Epithelial cell of proximal tubule (primary cell): ENCODE measurements at regions not wholly inside any gene's neighbourhood (a gene's known extent, or its start where the extent isn't known, plus 50 kb on each side); places are given as distances from the start of the nearest gene placed in this dataset.
"Not testable (repeated sequence)": the region's sequence is repeated elsewhere in the genome, so short reads cannot be mapped to it uniquely, and the experiment has no call there.

ENCODE experiments used
- DNase-seq: peaks from one replicate; pipeline ENCODE4 v3.0.0-alpha.2; 2011; ENCODE audit warnings: low read depth
- H3K4me3 ChIP-seq: 2 replicates; pipeline ENCODE4 v1.5.1; 2011; ENCODE audit warnings: low read depth, mild to moderate bottlenecking, low read length
- TF ChIP-seq, protein P1 (sequence below): conservative IDR thresholded peaks from 2 replicates; pipeline ENCODE4 v1.5.1; 2012; ENCODE audit warnings: low read depth, mild to moderate bottlenecking, low read length

DNA sequence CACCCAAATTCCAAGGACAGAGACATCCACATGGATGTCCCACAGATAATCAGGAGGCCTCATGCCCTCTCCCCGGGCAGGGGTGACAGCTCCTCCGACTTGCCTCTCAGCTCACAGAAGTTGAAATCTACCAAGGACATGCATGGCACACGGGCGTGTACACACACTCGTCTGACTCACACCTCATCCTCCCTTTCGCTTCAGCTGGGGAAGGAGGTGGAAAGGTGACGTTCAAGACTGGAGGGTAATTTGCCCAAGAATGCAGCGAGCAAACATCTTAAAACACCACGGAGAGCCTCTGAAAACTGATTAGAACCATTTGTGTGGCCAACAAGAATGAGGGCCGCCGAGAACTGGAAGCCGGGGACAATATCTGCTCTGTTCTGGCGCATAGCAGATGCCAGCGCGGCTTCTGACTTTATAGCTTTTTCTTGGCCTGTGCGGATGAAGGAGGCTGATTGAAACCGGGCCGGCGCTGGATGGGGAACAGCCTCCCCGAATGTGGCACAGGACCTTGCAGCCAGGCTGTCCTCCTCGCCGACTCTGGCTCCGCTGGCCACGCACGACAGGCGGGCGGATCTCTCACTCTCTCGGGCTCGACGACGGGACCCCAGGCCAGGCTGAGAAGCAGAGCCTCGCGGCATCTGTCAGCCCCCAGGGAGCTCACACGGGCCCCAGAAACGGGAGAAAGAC lies 100.9 kb downstream of the C16orf95 start:
- no peak overlapping the region for H3K4me3 ChIP-seq
- no peak for DNase-seq
- TF ChIP-seq, protein P1, sequence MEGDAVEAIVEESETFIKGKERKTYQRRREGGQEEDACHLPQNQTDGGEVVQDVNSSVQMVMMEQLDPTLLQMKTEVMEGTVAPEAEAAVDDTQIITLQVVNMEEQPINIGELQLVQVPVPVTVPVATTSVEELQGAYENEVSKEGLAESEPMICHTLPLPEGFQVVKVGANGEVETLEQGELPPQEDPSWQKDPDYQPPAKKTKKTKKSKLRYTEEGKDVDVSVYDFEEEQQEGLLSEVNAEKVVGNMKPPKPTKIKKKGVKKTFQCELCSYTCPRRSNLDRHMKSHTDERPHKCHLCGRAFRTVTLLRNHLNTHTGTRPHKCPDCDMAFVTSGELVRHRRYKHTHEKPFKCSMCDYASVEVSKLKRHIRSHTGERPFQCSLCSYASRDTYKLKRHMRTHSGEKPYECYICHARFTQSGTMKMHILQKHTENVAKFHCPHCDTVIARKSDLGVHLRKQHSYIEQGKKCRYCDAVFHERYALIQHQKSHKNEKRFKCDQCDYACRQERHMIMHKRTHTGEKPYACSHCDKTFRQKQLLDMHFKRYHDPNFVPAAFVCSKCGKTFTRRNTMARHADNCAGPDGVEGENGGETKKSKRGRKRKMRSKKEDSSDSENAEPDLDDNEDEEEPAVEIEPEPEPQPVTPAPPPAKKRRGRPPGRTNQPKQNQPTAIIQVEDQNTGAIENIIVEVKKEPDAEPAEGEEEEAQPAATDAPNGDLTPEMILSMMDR, result no peak

DNA sequence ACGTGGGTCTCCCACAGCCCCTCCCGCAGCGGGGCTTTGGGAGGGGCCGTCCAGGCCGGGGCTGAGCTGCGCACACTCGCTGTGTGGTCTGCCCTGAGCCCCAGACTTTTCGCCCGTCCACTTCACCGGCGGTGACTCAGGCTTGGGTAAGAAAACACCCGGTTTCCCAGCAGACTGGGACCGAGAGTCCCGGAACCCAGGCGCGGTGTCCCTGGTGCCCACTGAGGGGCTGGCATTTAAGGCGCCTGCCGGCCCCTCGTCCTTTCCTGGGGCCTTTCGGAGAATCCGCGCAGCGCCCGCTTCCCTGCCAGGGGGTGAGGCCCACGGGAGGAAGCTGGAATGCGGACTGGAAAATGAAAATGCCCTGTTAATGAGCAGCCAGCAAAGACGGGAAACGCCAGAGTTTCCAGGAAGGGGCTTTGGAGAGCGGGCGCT lies 100.3 kb downstream of the C16orf95 start:
- no peak overlapping the region for H3K4me3 ChIP-seq
- DNase-seq, result no peak
- TF ChIP-seq, protein P1, result no peak

DNA sequence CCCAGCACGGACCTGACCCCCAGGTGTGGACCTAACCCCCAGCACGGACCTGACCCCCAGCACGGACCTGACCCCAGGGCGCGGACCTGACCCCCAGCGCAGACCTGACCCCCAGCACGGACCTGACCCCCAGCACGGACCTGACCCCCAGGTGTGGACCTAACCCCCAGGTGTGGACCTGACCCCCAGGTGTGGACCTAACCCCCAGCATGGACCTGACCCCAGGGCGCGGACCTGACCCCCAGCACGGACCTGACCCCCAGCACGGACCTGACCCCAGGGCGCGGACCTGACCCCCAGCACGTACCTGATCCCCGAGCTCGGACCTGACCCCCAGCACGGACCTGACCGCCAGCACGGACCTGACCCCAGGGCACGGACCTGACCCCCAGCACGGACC lies 99.4 kb downstream of the C16orf95 start:
- not testable (repeated sequence) for H3K4me3 ChIP-seq, DNase-seq

DNA sequence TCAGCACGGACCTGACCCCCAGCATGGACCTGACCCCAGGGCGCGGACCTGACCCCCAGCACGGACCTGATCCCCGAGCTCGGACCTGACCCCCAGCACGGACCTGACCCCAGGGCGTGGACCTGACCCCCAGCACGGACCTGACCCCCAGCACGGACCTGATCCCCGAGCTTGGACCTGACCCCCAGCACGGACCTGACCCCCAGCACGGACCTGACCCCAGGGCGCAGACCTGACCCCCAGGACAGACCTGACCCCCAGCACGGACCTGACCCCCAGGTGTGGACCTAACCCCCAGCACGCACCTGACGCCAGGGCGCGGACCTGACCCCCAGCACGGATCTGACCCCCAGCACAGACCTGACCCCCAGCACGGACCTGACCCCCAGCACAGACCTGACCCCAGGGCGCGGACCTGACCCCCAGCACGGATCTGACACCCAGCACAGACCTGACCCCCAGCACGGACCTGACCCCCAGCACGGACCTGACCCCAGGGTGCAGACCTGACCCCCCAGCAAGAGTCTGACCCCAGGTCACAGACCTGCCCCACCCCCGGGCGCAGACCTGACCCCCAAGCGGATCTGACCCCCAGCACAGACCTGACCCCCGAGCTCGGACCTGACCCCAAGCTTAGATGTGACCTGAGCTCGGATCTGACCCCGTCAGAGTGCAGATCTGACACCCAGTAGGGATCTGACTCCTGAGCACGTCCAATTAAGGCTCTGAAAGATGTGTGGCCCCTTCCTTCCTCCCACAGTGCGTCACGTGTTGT lies 98.7 kb downstream of the C16orf95 start:
- no peak for DNase-seq
- TF ChIP-seq, protein P1, result no peak
- no peak overlapping the region for H3K4me3 ChIP-seq

DNA sequence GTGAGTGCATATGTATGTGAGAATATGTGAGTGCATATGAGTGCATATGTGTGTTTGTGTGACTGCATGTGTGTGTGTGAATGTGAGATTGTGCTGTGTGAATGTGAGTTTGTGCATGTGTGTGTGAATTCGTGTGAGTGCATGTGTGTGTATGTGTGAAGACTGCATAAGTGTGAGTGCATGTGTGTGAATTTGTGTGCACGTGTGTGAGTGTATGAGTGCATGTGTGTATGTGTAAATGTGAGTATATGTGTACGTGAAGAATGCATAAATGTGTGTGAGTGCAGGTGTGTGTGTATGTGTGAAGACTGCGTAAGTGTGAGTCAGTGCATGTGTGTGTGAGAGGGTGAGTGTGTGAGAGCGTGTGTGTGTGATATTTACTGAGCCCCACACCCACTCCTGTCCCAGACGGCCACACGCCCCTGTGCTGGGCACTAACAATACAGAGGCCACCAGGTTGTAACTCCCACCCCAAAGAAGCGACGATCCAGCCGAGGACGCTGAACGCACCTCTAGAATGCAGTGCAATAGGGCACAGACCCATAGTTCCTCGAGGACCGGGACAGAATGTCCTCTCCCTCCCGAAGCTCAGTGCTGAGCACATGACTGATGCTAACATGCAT lies 97.8 kb downstream of the C16orf95 start:
- no peak overlapping the region for H3K4me3 ChIP-seq
- TF ChIP-seq, protein P1, result no peak
- no peak for DNase-seq

DNA sequence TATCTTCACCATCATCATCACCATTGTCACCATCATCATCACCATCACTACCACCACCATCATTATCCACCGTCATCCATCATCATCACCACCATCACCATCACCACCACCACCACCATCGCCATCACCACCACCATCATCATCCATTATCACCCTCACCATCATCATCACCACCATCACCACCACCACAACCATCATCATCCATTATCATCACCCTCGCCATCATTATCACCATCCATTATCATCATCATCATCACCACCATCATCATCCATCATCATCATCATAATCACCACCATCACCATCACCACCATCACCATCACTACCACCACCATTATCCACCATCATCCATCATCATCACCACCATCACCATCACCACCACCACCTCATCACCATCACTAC lies 95.6 kb downstream of the C16orf95 start:
- no peak for DNase-seq
- H3K4me3 ChIP-seq, result no peak overlapping the region
- TF ChIP-seq, protein P1, result no peak

DNA sequence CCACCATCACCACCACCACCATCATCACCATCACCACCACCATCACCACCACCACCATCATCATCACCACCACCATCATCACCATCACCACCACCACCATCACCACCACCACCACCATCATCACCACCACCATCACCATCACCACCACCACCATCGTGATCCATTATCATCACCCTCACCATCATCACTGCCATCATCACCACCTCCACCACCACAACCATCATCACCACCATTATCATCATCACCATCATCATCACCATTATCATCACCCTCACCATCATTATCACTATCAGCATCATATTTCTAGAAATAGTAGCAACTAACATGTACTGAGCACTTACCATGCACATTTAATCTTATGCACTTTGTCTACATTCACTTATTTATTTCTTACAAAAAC lies 94.9 kb downstream of the C16orf95 start:
- TF ChIP-seq, protein P1, result no peak
- no peak for DNase-seq
- no peak overlapping the region for H3K4me3 ChIP-seq
